NOMO-1 treated with DMSO at 0.1 percent for 48 hours (cell line): ENCODE measurements at regions not wholly inside any gene's neighbourhood (a gene's known extent, or its start where the extent isn't known, plus 50 kb on each side); places are given as distances from the start of the nearest gene placed in this dataset.
"Not testable (repeated sequence)": the region's sequence is repeated elsewhere in the genome, so short reads cannot be mapped to it uniquely, and the experiment has no call there.

ENCODE experiments used
- DNase-seq: peaks from one replicate; lab custom pipeline; 2025; ENCODE audit not compliant: unreplicated experiment; lab: John Stamatoyannopoulos, UW

DNA sequence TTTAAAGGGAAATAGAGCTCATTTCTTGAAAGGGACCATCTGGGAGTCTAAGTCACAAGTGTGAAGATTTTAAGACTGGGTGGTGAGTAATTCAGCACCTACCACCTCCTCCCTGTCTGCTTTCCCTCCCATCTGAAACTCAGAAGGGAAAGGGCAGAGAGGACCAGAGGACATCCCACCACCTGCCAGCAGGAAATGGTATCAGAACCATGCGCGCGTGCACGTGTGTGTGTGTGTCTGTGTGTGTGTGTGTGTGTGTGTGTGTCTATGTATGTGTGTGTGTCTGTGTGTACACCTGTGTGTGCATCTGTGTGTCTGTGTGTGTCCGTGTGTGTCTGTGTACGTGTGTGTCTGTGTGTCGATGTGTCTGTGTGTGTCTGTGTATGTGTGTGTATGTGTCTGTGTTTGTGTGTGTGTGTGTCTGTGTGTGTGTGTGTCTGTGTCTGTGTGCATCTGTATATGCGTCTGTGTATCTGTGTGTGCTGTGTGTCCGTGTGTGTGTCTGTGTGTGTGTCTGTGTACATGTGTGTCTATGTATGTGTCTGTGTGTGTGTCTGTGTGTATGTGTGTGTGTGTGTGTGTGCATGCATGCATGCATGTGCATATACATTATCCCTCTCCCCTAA lies 76.8 kb downstream of the ZFP36L2 start:
- no peak for DNase-seq

DNA sequence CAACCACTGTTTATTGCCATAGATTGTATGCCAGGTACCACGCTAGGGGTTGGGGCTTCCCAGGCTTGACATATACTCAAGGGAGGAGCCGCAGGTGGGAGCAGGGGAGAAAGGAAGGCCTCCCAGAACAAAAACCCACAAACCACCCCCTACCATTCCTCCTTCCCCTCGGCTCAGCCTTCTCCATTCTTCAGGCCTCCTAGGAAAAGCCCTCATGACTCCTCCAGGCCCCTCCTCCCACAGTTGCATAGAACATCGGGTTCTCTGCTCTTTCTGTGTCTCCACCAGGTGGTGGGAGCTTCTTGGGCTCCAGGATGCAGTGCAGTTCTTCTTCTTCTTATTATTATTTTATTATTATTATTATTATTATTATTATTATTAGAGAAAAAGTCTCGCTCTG lies 80.3 kb downstream of the ZFP36L2 start:
- DNase-seq, result no peak

DNA sequence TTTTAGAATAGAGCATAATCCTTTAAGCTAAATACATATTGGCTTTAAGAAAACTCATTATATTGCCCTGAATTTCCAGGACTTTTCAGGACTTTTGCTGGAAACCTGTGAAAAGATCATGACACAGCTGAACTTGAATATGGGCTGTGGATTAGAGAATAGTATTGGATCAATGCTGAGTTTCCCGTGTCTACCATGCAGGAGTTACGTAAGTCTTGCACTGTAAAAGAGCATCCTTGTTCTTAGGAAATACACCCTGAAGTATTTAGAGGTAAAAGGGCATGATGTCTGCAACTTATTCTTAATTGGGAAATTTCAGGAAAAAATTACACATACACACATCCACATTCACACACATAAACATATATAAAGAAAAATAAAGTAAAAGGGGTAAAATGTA lies 82.1 kb downstream of the ZFP36L2 start:
- peak; percentile 46 for DNase-seq

DNA sequence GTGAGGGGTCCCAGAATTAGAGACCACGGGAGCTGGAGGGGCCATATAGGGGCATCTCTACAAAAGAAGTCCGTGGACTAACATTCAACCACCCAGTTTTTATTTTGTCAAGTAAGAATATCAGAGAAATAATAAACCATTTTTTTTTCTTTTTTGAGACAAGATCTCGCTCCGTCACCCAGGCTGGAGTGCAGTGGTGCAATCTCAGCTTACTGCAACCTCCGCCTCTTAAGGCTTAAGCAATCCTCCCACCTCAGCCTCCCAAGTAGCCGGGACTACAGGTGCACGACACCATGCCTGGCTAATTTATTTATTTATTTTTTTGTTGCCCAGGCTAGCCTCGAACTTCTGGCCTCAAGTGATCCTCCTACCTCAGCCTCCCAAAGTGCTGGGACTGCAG lies 82.7 kb downstream of the ZFP36L2 start:
- no peak for DNase-seq

DNA sequence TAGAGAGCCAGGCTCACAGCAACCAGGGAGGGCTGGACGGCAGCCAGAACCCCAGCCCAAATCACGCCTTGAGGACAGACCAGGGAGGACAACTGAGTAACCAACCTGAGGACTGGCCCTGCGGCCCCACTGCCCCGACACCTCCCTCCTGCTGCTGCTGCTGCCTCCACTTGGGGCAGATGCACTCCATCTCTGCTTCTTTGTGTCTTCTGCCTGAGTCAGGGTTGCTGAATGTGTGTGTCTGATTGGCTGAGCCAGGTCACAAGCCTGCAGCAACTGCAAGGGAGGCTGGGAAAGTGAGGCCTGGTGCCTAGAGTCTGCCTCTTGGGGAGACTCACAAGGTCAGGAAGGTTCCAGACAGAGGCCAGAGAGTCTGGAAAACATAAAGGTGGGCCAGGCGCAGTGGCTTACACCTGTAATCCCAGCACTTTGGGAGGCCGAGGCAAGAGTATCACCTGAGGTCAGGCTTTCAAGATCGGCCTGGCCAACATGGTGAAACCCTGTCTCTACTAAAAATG lies 83.4 kb downstream of the ZFP36L2 start:
- DNase-seq, result no peak

DNA sequence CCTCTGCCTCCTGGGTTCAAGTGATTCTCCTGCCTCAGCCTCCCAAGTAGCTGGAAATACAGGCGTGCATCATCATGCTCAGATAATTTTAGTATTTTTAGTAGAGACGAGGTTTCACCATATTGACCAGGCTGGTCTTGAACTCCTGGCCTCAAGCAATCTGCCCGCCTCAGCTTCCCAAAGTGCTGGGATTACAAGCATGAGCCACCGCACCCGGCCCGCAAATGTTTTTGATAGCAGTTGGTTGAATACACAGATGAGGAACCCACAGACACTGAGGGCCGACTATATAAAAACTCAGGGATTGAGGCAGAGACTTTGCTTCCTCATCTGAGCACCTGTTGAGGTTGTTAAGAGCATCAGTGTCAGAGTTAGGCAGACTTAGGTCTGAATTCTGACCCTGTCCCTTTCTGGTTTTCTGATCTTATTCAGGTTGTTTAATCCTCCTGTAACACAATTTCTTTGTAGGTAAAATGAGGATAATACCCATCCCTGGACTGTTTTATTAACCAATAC lies 84.7 kb downstream of the ZFP36L2 start:
- DNase-seq, result not testable (repeated sequence)

DNA sequence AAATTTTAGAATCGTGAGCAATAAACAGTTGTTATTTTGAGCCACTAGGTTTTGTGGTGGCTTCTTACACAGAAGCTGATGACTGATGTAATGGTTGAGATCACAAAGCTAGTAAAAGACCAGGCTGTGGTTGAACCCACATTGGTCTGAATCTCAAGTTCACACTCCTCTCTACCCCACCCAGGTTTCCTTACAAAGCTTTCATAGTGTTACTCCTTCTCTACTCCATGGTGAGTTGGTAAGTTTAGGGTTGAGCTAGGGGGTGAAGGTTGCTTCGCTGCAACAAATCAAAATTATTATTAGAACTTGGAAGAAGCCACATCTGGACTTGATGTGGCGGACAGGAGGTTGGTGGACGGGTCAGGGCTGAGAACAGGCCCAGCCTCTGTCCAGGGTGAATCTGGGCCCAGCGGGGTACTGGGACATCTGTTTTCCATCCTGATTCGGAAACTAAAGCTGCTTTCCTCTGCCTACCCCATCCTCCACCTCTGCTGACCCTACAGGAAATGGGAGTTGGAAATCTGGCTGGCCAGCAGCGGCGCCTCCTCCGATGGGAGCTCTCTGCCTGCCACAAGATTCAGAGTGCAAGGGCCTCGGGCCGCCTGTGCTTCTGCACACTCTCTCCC lies 86.3 kb downstream of the ZFP36L2 start:
- no peak for DNase-seq

DNA sequence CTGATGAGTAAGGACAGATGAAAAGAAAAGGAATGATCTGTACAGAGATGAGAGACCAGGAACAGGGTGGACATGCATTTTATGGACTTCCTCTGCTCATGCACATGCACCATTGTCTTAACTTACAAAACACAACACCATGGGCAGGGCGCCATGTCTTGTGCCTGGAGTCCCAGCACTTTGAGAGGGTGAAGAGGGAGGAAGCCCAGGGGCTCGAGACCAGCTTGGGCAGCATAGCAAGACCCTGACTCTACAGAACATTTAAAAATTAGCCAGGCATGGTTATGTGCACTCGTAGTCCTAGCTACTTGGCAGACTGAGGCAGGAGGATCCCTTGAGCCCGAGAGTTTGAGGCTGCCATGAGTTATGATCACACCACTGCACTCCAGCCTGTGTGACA lies 86.9 kb downstream of the ZFP36L2 start:
- no peak for DNase-seq

DNA sequence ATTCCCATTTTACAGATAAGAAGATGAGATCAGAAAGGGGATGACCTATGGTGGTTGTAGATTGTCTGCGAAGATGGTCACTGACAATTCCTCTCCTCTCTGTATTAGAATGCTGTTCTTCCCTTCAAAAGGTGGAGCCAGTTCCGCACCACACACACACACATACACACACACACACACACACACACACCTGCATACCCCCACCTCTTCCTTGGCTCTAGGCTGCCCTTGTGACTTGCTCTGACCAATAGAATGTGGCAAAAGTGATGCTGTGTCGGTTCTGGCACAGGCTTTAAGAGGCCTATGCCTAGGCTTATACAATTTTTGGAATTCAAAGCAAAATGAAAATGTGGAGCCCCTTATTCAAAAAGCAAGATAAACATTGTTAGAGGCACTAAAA lies 88.0 kb downstream of the ZFP36L2 start:
- DNase-seq, result no peak

DNA sequence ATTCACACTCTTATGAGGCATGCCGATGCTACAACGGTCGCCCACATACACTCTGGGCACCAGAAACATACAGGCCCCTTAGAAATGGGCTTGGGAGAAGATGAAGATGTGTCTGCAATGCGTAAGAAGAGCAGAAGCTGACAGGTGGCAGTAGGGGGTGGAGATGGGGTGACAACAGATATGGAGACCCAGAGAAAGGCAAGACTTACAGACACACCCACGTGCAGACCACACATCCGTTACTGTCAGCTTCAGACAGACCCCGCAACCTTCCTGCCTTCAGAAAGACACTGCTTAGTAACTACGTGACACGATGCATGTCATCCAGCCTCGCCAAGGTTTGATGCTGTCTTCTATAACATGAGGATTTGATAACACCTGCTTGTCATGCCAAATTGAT lies 89.5 kb downstream of the ZFP36L2 start:
- DNase-seq, result no peak

DNA sequence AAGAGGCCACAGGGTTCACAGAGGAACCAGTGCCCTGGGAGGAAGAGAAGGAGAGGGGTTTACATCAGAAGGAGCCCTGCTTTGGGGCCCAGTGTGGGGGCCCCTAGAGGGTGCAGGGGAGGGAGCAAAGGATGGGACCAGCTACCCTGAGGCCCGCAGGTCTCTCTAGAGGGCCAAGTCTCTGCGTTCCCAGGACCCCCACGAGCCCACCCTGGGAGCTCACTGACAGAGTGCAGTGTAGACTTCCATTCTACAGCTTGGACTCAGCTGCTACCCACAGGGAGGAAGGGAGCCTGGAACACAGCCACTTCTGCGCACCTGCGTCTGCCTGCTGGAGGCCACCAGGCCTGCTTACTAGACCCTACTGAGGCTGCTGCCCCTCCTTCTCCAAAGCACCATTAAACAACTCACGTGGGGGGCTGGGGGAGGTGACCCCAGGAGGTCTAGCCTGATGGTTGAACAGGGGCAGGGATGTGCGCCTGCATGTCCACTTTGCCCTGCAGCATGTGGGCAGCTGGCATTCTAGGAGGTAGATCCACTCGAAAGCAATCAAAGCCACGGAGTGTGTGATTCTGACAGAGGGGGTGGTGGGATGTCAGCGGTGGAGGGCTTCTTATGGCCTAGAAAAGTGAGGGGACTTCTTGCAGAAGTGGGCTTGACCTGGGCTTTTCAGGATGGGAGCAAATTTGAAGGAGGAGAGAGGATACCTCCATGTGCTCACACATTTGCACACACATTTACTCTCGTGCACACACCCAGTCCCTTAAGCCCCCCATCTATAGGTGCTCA lies 90.2 kb downstream of the ZFP36L2 start:
- DNase-seq, result peak; percentile 23

DNA sequence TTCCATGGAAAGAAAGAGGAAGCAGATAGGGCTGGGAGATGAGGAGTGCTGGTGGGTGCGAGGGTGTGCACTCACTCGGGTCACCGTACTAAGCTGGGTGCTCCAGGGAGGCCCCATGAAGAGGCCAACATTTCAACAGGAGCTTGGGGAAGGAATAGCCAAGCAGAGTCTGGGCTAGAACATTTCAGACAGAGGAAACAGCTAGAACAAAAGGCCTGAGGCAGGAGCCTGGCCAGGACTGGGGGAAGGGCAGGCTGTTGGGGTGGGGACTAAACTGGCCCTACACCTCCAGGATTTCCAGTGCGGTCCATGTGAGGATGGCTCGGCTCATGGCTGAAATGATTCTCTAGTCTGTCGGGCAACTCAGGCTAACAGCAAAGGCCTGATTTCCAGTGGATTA lies 90.8 kb downstream of the ZFP36L2 start:
- no peak for DNase-seq

DNA sequence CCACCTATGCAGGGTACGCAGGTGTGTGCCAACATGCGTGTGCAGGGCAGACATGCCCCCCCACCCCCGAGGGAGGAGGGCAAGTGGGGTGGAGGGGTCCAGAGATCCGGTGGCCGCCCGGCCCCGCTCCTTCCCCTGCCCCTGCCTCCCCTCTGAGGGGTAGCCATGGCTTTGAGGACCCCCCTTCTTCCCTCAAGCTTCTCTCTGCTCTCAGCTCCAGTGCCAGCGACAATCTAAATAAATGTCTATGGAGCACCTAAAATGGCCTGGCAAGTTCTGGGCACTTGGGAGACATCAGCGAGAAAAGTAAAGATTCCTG lies 91.9 kb downstream of the ZFP36L2 start:
- no peak for DNase-seq

DNA sequence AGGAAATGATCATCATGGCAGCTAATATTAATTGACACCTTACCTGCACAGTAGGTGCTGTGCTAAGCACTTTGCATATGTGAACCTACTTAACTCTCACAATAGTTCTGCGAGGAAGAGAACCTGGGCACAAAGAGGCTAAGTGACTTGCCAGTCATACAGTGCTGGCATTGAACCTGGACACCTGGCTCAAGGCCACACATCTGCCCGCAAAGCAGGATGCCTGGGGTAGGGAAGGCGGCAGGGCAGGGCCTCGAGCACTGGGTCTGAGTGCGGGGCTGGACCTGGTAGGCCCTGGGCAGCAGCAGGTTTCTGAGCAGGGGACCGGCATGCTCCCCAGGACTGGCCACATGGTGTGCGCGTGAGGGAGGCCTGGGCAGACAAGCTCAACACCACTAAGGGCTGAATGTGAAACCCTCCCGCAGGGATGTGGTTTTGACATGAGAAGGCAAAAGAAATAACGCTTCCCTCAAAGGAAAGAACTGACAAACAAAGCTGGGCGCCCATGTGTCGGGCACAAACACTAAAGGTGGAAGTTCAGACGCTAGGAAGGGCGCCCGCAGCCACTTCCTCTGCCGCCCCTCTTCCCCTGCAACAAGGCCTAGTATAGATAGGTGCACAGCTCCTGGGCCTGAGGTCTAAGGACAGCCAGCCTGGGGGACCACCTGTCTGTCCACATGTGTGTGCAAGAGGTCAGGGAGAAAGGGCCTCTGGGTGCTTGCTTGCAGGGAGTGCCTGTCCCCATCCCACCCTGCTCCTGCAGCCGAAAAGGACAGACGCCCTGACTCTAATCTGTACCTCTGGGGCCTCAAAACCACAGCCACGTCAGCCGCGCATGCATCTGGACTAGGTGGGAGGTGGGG lies 92.5 kb downstream of the ZFP36L2 start:
- DNase-seq, result peak; percentile 92

DNA sequence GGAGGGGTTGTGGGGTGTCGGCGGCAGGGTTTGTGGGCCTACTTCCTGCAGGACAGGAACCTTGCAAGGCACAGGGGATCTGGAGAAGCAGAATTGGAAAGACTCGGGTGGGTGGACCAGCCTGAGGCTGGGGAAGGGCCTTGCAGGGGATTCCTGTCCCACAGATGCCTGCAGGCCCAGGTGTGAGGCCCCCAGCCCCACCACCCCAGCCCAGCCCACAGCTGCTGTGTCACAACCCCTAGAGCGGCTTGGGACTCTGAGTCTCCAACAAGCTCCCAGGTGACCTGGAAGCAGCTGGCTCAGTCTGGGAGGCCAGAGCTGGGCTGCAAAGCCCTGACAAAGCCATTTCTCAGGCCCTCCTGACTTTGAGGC lies 93.1 kb downstream of the ZFP36L2 start:
- no peak for DNase-seq

DNA sequence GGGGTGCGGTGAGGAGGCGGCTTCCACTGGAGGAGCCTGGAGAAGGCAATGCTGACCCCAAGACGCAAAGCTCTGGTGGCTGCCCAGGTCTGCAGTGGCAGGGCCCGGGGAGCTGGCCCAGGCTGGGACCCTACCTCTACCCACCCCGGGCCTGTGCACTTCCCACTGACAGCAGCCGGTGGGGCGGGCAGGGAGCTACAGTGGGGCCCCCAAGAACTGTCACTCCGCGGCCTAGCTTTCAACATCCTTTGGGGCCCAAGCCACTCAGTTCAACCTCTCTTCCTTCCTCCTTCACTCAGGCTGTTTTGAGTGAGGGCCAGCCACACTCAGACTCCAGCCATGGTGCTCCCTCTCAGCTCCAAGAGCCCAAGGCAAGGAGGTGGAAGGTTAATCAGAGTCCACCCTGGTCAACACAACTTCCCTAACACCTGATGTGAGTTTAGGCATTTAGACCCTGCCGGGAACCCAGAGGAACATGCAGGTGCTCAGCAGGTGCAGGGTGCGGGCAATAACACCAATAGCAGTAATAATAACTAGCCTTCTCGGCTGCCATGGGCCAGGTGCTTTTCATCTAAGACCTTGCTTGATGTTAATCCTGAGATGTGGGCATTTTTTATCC lies 93.6 kb downstream of the ZFP36L2 start:
- peak; percentile 87 for DNase-seq

DNA sequence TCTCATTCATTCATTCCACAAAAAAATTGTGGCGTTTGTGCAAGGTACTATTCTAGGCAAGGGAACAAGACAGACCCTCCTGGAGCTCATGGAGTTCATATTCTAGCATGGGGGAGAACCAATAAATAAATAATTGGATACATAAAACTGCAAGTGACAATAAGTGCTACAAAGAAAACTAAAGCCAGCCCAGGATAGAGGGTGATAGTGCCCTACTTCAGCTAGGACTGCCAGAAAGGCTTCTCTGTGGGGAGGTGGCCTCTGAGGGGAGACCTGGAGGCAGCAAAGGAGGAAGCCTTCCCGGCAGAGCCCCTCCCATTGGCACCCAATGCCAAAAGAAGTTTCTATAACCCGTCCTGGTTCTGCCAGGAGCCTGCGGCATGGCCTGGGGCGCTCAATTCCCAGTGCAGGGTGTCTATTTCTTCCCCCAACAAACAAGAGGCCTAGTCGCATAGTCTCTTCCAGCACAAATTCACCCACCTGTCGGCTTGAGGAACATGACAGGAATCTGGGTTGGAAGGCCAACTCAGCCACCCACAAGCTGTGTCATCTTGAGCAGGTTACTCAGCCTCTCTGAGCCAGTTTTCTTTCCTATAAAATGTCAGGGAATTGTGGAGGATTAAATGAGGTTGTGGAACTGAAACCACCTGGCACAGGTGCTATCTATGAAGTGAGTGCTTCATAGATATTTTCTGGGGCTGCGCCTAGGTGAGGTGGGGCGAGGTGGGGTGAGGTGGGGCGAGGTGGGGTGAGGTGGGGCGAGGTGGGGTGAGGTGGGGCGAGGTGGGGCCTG lies 94.3 kb downstream of the ZFP36L2 start:
- DNase-seq, result peak; percentile 65

DNA sequence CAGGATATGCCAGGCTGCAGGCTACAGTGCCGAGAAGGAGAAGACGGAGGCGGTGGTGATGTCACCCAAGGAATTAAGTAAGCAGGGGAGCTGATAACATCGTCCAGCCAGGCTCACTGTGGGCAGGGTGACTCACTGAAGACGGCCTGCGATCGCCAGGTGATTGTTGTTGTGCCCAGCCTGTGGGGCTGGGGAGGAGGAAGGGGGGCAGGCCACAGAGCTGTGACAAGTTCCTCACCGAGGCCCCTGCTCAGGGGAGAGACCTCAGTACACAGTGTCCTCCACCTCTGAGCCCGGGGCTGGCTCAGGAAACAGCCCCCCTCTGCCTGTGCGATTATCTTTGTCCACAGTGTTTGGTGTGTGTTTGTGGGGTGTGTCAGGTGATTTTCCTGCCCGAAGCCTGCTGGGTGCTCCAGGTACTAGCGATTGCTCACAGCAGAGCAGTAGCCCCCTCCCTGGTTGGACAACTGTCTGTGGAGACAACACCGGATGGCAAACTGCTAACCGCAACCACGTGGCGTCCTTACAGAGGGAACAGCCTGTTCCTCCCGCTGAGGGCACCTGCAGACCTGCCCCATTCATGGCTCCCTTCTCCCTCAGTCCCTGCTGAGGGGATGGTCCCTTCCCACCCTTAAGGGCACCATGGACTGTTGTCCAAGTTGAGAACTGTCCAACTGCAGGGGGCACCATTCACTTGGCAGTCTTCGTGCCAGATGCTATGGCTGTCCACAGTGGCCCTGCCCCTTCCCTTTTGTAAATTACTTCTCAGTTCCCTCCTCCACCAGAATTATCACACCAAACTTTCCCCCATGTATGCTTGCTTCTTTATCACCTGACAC lies 95.1 kb downstream of the ZFP36L2 start:
- DNase-seq, result peak; percentile 96

DNA sequence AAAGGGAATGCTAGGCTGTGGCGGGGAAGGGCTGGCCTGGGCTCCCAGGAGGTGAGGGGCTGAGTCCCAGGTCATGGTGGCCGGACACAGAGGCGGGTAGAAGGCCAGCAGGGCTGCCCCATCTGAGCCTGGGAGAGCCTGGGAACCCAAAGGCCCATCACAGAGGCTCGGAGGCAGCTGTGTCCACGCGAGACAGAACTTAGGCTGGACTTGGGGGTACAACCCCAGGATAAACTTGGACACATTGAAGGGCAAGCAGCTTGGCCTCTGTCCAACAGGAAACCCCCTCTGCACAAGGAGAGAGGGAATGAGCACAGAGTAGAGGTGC lies 95.9 kb downstream of the ZFP36L2 start:
- no peak for DNase-seq
